ENCODE measurements at regions not wholly inside any gene's neighbourhood (a gene's known extent, or its start where the extent isn't known, plus 50 kb on each side); places are given as distances from the start of the nearest gene placed in this dataset.

- Histone ChIP-seq H2BK12ac (ENCODE audit: insufficient read length, low read depth, low read length) (no peak overlapping the region), H2BK15ac (ENCODE audit: low read depth, low read length) (no peak overlapping the region), H2BK120ac (ENCODE audit: low read depth, low read length, poor library complexity, severe bottlenecking) (no peak overlapping the region), H4K20me1 (ENCODE audit: control insufficient read depth, insufficient read depth, insufficient read length) (no peaks in the 10 kb centered on the region), H4K5ac (ENCODE audit: insufficient read length, low read depth, low read length) (no peak overlapping the region), H3K18ac (ENCODE audit: insufficient read length, low read depth, low read length) (no peak overlapping the region), H3K56ac (ENCODE audit: insufficient read length, low read depth, low read length) (no peak overlapping the region), H2BK5ac (ENCODE audit: insufficient read length, low read length) (no peak overlapping the region), H3T11ph (ENCODE audit: low read length) (no peak overlapping the region), H3K9me3 (ENCODE audit: control insufficient read depth, low read depth, low read length) (no peaks in the 10 kb centered on the region), H2BK20ac (ENCODE audit: low read depth, low read length, poor library complexity, severe bottlenecking) (no peak overlapping the region), H3K79me2 (ENCODE audit: insufficient read depth, low read length) (no peaks in the 10 kb centered on the region), H3K23ac (ENCODE audit: insufficient read length, low read depth, low read length) (no peak overlapping the region), H4K8ac (replicated peaks; ENCODE audit: insufficient read length, low read depth, low read length) (no peak overlapping the region), H3K9ac (ENCODE audit: extremely low read depth, insufficient read length, low read length) (no peak overlapping the region), H3K4me2 (ENCODE audit: insufficient read depth, insufficient read length, low read length) (no peak overlapping the region), H3K4ac (ENCODE audit: low read depth, low read length) (no peak overlapping the region), H4K91ac (ENCODE audit: insufficient read length, low read depth, low read length) (no peak overlapping the region), H3K27me3 (ENCODE audit: insufficient read depth, low read length) (no peaks in the 10 kb centered on the region), H3K23me2 (ENCODE audit: insufficient read length, low read depth, low read length, poor library complexity, severe bottlenecking) (no peaks in the 10 kb centered on the region), H3K79me1 (ENCODE audit: insufficient read depth, low read depth, low read length, poor library complexity, severe bottlenecking) (no peaks in the 10 kb centered on the region), H3K14ac (ENCODE audit: insufficient read depth, low read length) (no peak overlapping the region), H3K27ac (ENCODE audit: insufficient read length, low read depth, low read length) (no peak overlapping the region), H2AK5ac (ENCODE audit: insufficient read length, low read length) (no peak overlapping the region), H3K4me1 (ENCODE audit: insufficient read depth, low read length) (no peaks in the 10 kb centered on the region; the same call in 1 of the 2 replicates), H2AFZ (ENCODE audit: low read length) (no peak overlapping the region)
- Mint-ChIP-seq H3K27ac (no peak overlapping the region), H3K36me3 (ENCODE audit: insufficient read depth in 1 of 3, low read depth in 3 of 3) (no peaks in the 10 kb centered on the region), H3K9me3 (no peaks in the 10 kb centered on the region; a peak in 1 of 5 replicates), H3K4me1 (peaks cover 7 to 18% of the 10 kb centered on the region in 2 experiments), H3K27me3 (ENCODE audit: low read depth) (peaks cover 2% of the 10 kb centered on the region; the same call in 1 of the 2 replicates), H3K4me3 (no peak overlapping the region)
- no peak for DNase-seq
- no CpG with 5 or more reads among the region's 8 CpGs for whole genome bisulfite sequencing (ENCODE audit: extremely low coverage, insufficient read length, low lambda C conversion rate)
- TF ChIP-seq, protein P1, sequence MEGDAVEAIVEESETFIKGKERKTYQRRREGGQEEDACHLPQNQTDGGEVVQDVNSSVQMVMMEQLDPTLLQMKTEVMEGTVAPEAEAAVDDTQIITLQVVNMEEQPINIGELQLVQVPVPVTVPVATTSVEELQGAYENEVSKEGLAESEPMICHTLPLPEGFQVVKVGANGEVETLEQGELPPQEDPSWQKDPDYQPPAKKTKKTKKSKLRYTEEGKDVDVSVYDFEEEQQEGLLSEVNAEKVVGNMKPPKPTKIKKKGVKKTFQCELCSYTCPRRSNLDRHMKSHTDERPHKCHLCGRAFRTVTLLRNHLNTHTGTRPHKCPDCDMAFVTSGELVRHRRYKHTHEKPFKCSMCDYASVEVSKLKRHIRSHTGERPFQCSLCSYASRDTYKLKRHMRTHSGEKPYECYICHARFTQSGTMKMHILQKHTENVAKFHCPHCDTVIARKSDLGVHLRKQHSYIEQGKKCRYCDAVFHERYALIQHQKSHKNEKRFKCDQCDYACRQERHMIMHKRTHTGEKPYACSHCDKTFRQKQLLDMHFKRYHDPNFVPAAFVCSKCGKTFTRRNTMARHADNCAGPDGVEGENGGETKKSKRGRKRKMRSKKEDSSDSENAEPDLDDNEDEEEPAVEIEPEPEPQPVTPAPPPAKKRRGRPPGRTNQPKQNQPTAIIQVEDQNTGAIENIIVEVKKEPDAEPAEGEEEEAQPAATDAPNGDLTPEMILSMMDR (conservative IDR thresholded peaks at IDR 0.05) = no peak
Measured at GRCh38 chr11:15655552-15655951, 540.8 kb downstream of the INSC start.

Data from H9 (cell line).